22Rv1 (cell line): ENCODE measurements at regions not wholly inside any gene's neighbourhood (a gene's known extent, or its start where the extent isn't known, plus 50 kb on each side); places are given as distances from the start of the nearest gene placed in this dataset.

Source experiments
- CTCF ChIP-seq: fragments of 450-650 bp; IDR thresholded peaks from 2 replicates; pipeline ENCODE4 v1.5.1; 2017; ENCODE audit warnings: mild to moderate bottlenecking
- ZFX ChIP-seq: fragments of 450-650 bp; IDR thresholded peaks from 2 replicates; pipeline ENCODE4 v1.6.1; 2017; ENCODE audit warnings: antibody characterized with exemption, borderline replicate concordance

- TF ChIP-seq CTCF (peak; percentile 88), ZFX (no peak)
These were observed 280.7 kb downstream of the LMX1A start for GRCh38 chr1:165075725-165076370.
